HG03108 (cell line): ENCODE measurements at regions not wholly inside any gene's neighbourhood (a gene's known extent, or its start where the extent isn't known, plus 50 kb on each side); places are given as distances from the start of the nearest gene placed in this dataset.

Experiments
- ATAC-seq: cut with Tn5 transposase; IDR thresholded peaks from one replicate; pipeline ENCODE4 v1.9.1; 2021; ENCODE audit warnings: moderate library complexity; ENCODE audit not compliant: unreplicated experiment

GRCh38 chr5:98398465-98398864, 375.0 kb upstream of the RGMB start:
- ATAC-seq = no peak

- ATAC-seq = no peak
Measured at GRCh38 chr5:98401656-98402055, 371.8 kb upstream of the RGMB start.

GRCh38 chr5:98402130-98402529, 371.3 kb upstream of the RGMB start:
- ATAC-seq = no peak

GRCh38 chr5:98403131-98403530, 370.3 kb upstream of the RGMB start:
- no peak for ATAC-seq

- ATAC-seq = no peak
Measured at GRCh38 chr5:98414938-98415337, 358.5 kb upstream of the RGMB start.

GRCh38 chr5:98415663-98416062, 357.8 kb upstream of the RGMB start:
- no peak for ATAC-seq

- no peak for ATAC-seq
Measured at GRCh38 chr5:98416541-98416940, 356.9 kb upstream of the RGMB start.

- ATAC-seq = no peak
Measured at GRCh38 chr5:98419825-98420224, 353.6 kb upstream of the RGMB start.

- ATAC-seq = no peak
Measured at GRCh38 chr5:98424681-98425450, 348.6 kb upstream of the RGMB start.

GRCh38 chr5:98425640-98426039, 347.8 kb upstream of the RGMB start:
- no peak for ATAC-seq

- ATAC-seq = no peak
Measured at GRCh38 chr5:98428806-98429205, 344.7 kb upstream of the RGMB start.

GRCh38 chr5:98432378-98432777, 341.1 kb upstream of the RGMB start:
- ATAC-seq = no peak

- ATAC-seq = no peak
Measured at GRCh38 chr5:98433022-98433421, 340.4 kb upstream of the RGMB start.

- ATAC-seq = no peak
Measured at GRCh38 chr5:98433673-98434072, 339.8 kb upstream of the RGMB start.

- ATAC-seq = no peak
Measured at GRCh38 chr5:98436667-98437066, 336.8 kb upstream of the RGMB start.

- ATAC-seq = no peak
Measured at GRCh38 chr5:98442448-98442847, 331.0 kb upstream of the RGMB start.

- no peak for ATAC-seq
Measured at GRCh38 chr5:98443881-98444280, 329.6 kb upstream of the RGMB start.

GRCh38 chr5:98453296-98453695, 320.2 kb upstream of the RGMB start:
- ATAC-seq = no peak

GRCh38 chr5:98454407-98454806, 319.1 kb upstream of the RGMB start:
- ATAC-seq = no peak

- ATAC-seq = no peak
Measured at GRCh38 chr5:98454904-98455303, 318.6 kb upstream of the RGMB start.

GRCh38 chr5:98455665-98456064, 317.8 kb upstream of the RGMB start:
- no peak for ATAC-seq

GRCh38 chr5:98458004-98458403, 315.5 kb upstream of the RGMB start:
- ATAC-seq = no peak

- no peak for ATAC-seq
Measured at GRCh38 chr5:98458726-98459125, 314.7 kb upstream of the RGMB start.
